IMR-90 (cell line): ENCODE measurements at regions not wholly inside any gene's neighbourhood (a gene's known extent, or its start where the extent isn't known, plus 50 kb on each side); places are given as distances from the start of the nearest gene placed in this dataset.
"Not testable (repeated sequence)": the region's sequence is repeated elsewhere in the genome, so short reads cannot be mapped to it uniquely, and the experiment has no call there.

Experiments
- ATAC-seq: fragments of 200-7000 bp; cut with Tn5 transposase; 2 replicates; pipeline ENCODE4 v1.9.1; 2020; ENCODE audit warnings: low read depth, mild to moderate bottlenecking, moderate library complexity
- BruUV-seq: library from RNA; stranded (reverse); fragments of 400-500 nt; replicated peaks from 2 replicates; lab custom pipeline; 2021; lab: Mats Ljungman, UMichigan
- CTCF ChIA-PET: fragments of 300-600 bp; formaldehyde crosslinking; extraction: SDS; loops from one replicate; lab custom pipeline; 2021; ENCODE audit warnings: antibody characterized with exemption; lab: Yijun Ruan, JAX
- POLR2A ChIA-PET: fragments of 300-600 bp; sonication (Branson Sonifier 250); formaldehyde crosslinking; loops from one replicate; lab custom pipeline; 2022; ENCODE audit warnings: antibody characterized with exemption; ENCODE audit not compliant: unreplicated experiment; lab: Charles Lee
- DNase-seq: peaks from one replicate; pipeline ENCODE4 v3.0.0; 2013
- H2AFZ ChIP-seq: replicated peaks from 2 replicates; pipeline ENCODE3; 2013; ENCODE audit warnings: low read length, mild to moderate bottlenecking; ENCODE audit not compliant: poor library complexity
- H2AK5ac ChIP-seq: 2 replicates; pipeline ENCODE4 v1.6.1; 2013; ENCODE audit warnings: low read depth, low read length, inconsistent platforms
- H2AK9ac ChIP-seq: replicated peaks from 2 replicates; pipeline ENCODE3; 2013; ENCODE audit warnings: mild to moderate bottlenecking, low read depth, low read length, moderate library complexity; ENCODE audit not compliant: poor library complexity
- H2BK120ac ChIP-seq: 2 replicates; pipeline ENCODE4 v1.6.1; 2013; ENCODE audit warnings: low read depth, low read length, inconsistent platforms
- H2BK15ac ChIP-seq: 3 replicates; pipeline ENCODE4 v1.6.1; 2013; ENCODE audit warnings: low read depth, low read length, inconsistent platforms
- H2BK20ac ChIP-seq: 2 replicates; pipeline ENCODE4 v1.6.1; 2013; ENCODE audit warnings: low read depth, mild to moderate bottlenecking, inconsistent platforms, low read length, moderate library complexity
- H2BK5ac ChIP-seq: 2 replicates; pipeline ENCODE4 v1.6.1; 2013; ENCODE audit warnings: mild to moderate bottlenecking, low read depth, low read length, inconsistent platforms; ENCODE audit not compliant: poor library complexity, severe bottlenecking
- H3K14ac ChIP-seq: replicated peaks from 2 replicates; pipeline ENCODE4 v1.6.1; 2013; ENCODE audit warnings: low read depth, low read length, inconsistent platforms
- H3K18ac ChIP-seq: 2 replicates; pipeline ENCODE4 v1.6.1; 2013; ENCODE audit warnings: low read depth, low read length, control low read depth
- H3K23ac ChIP-seq: 2 replicates; pipeline ENCODE4 v1.6.1; 2013; ENCODE audit warnings: low read depth, low read length, inconsistent platforms
- H3K27ac ChIP-seq: 2 replicates; pipeline ENCODE4 v1.5.1; 2013; ENCODE audit warnings: mild to moderate bottlenecking, control low read depth, low read length; ENCODE audit not compliant: insufficient read depth
- H3K27me3 ChIP-seq: 2 replicates; pipeline ENCODE4 v1.6.1; 2013; ENCODE audit warnings: low read length; ENCODE audit not compliant: control insufficient read depth, insufficient read depth
- H3K36me3 ChIP-seq: 2 replicates; pipeline ENCODE4 v1.6.1; 2013; ENCODE audit warnings: low read length, mixed read lengths; ENCODE audit not compliant: control insufficient read depth, insufficient read depth
- H3K4ac ChIP-seq: 2 replicates; pipeline ENCODE4 v1.6.1; 2013; ENCODE audit warnings: low read depth, low read length, inconsistent platforms
- H3K4me1 ChIP-seq: 2 replicates; pipeline ENCODE4 v1.6.1; 2013; ENCODE audit warnings: low read length, mixed read lengths; ENCODE audit not compliant: control insufficient read depth, insufficient read depth
- H3K4me2 ChIP-seq: 2 replicates; pipeline ENCODE4 v1.6.1; 2013; ENCODE audit warnings: low read depth, mild to moderate bottlenecking, control low read depth, low read length, moderate library complexity
- H3K4me3 ChIP-seq: 2 replicates; pipeline ENCODE4 v1.5.1; 2013; ENCODE audit warnings: low read depth, mild to moderate bottlenecking, control low read depth, low read length, moderate library complexity; ENCODE audit not compliant: insufficient read depth
- H3K56ac ChIP-seq: 2 replicates; pipeline ENCODE4 v1.6.1; 2013; ENCODE audit warnings: low read length, inconsistent platforms; ENCODE audit not compliant: insufficient read depth; ENCODE audit errors: extremely low read depth
- H3K79me1 ChIP-seq, 2 experiments: 2 replicates each; pipeline ENCODE4 v1.6.1; 2013; ENCODE audit warnings: low read length in 2 of 2, inconsistent platforms in 1 of 2, low read depth in 1 of 2
- H3K9ac ChIP-seq: 2 replicates; pipeline ENCODE4 v1.6.1; 2013; ENCODE audit warnings: low read depth, low read length, control low read depth
- H3K9me1 ChIP-seq: 2 replicates; pipeline ENCODE4 v1.6.1; 2013; ENCODE audit warnings: low read length, inconsistent platforms; ENCODE audit not compliant: insufficient read depth
- H3K9me3 ChIP-seq: 2 replicates; pipeline ENCODE4 v1.6.1; 2013; ENCODE audit warnings: low read length; ENCODE audit not compliant: control insufficient read depth, insufficient read depth
- H4K20me1 ChIP-seq: 2 replicates; pipeline ENCODE4 v1.6.1; 2013; ENCODE audit warnings: low read length, inconsistent platforms; ENCODE audit not compliant: insufficient read depth
- H4K5ac ChIP-seq: 2 replicates; pipeline ENCODE4 v1.6.1; 2013; ENCODE audit warnings: mild to moderate bottlenecking, low read depth, low read length, control low read depth
- H4K8ac ChIP-seq, 2 experiments: 2 replicates each; pipeline ENCODE4 v1.6.1; 2013; ENCODE audit warnings: low read depth in 2 of 2, low read length in 2 of 2, control low read depth in 1 of 2, inconsistent platforms in 1 of 2
- H4K91ac ChIP-seq: 2 replicates; pipeline ENCODE4 v1.6.1; 2013; ENCODE audit warnings: low read depth, low read length, inconsistent platforms; ENCODE audit not compliant: insufficient read depth
- FOS ChIP-seq: fragments of 150-350 bp; IDR thresholded peaks from 2 replicates; pipeline ENCODE4 v1.6.1; 2016; ENCODE audit warnings: low read depth, low read length
- NFE2L2 ChIP-seq: fragments of 150-350 bp; IDR thresholded peaks from 2 replicates; pipeline ENCODE4 v1.6.1; 2016; ENCODE audit warnings: low read depth, mild to moderate bottlenecking, low read length
- RCOR1 ChIP-seq: IDR thresholded peaks from 2 replicates; pipeline ENCODE4 v1.6.1; 2012; ENCODE audit warnings: mild to moderate bottlenecking, low read length, improper control_type of control experiment; ENCODE audit not compliant: insufficient replicate concordance
- SMC3 ChIP-seq: fragments of 150-350 bp; IDR thresholded peaks from 2 replicates; pipeline ENCODE4 v1.6.1; 2016; ENCODE audit warnings: low read depth, mild to moderate bottlenecking, antibody characterized with exemption, low read length, moderate library complexity
- WGBS, 2 experiments: methylation state at CpG; one replicate each; pipeline versions ENCODE4 v1.1.5 to v1.1.7; 2013; ENCODE audit warnings: missing lambda C conversion rate in 2 of 2; ENCODE audit not compliant: insufficient read length in 1 of 2; ENCODE audit errors: extremely low coverage in 2 of 2; 5-methylcytosine and 5-hydroxymethylcytosine counted together
- dilution Hi-C: fragments of 300-500 bp; cut with HindIII; formaldehyde crosslinking; loops from one replicate; pipeline ENCODE4 v1.14.3; 2018; ENCODE audit warnings: low sequenced_read_pairs; ENCODE audit not compliant: unreplicated experiment
- in situ Hi-C: fragments of 300-500 bp; cut with MboI; formaldehyde crosslinking; loops from 3 replicates; pipeline ENCODE4 v1.14.3; 2019; ENCODE audit warnings: low sequenced_read_pairs, inconsistent platforms, mixed read lengths
- intact Hi-C: fragments of 100-400 bp; cut with micrococcal nuclease; formaldehyde crosslinking; loops from 2 replicates; pipeline ENCODE4 v1.10.0; 2022
- TF ChIP-seq, protein P1 (sequence below): fragments of 150-350 bp; IDR thresholded peaks from 2 replicates; pipeline ENCODE4 v1.6.1; 2017; ENCODE audit warnings: mild to moderate bottlenecking, antibody characterized with exemption, low read length, low read depth

- BruUV-seq, result no TSS peak
- DNase-seq (no peak), ATAC-seq (no peak)
- no peak overlapping the region for H2AFZ ChIP-seq
- H2BK5ac ChIP-seq, result no peak overlapping the region
- no peak overlapping the region for H4K5ac ChIP-seq
- H3K18ac ChIP-seq, result no peak overlapping the region
- no peak overlapping the region for H3K23ac ChIP-seq
- H3K36me3 ChIP-seq, result no peaks in the 10 kb centered on the region
- H2AK5ac ChIP-seq, result no peak overlapping the region
- H4K20me1 ChIP-seq, result no peaks in the 10 kb centered on the region
- H3K27me3 ChIP-seq, result no peaks in the 10 kb centered on the region
- CTCF ChIA-PET, result no interaction called here
- in situ Hi-C loops (no loop called here), intact Hi-C loops (no loop called here), dilution Hi-C loops (no loop called here)
- no peak overlapping the region for H3K4ac ChIP-seq
- H3K27ac ChIP-seq, result no peak overlapping the region
- H2BK120ac ChIP-seq, result no peak overlapping the region
- H3K14ac ChIP-seq, result no peak overlapping the region
- H4K91ac ChIP-seq, result no peak overlapping the region
- no peak overlapping the region for H3K9ac ChIP-seq
- H3K4me3 ChIP-seq, result no peak overlapping the region
- H3K4me1 ChIP-seq, result no peaks in the 10 kb centered on the region
- H4K8ac ChIP-seq, result no peak overlapping the region
- no peak overlapping the region for H2BK20ac ChIP-seq
- H2AK9ac ChIP-seq, result no peak overlapping the region
- no peak overlapping the region for H3K56ac ChIP-seq
- H3K4me2 ChIP-seq, result no peak overlapping the region
- no peaks in the 10 kb centered on the region for H3K9me1 ChIP-seq
- H3K9me3 ChIP-seq, result 0 out of 2 replicates have a peak, but pooled peaks cover 2% of the 10 kb centered on the region
- H2BK15ac ChIP-seq, result no peak overlapping the region
- no peaks in the 10 kb centered on the region for H3K79me1 ChIP-seq
- POLR2A ChIA-PET, result no interaction called here
- no peak for TF ChIP-seq NFE2L2
- TF ChIP-seq SMC3, result no peak
- TF ChIP-seq RCOR1, result no peak
- TF ChIP-seq, protein P1, sequence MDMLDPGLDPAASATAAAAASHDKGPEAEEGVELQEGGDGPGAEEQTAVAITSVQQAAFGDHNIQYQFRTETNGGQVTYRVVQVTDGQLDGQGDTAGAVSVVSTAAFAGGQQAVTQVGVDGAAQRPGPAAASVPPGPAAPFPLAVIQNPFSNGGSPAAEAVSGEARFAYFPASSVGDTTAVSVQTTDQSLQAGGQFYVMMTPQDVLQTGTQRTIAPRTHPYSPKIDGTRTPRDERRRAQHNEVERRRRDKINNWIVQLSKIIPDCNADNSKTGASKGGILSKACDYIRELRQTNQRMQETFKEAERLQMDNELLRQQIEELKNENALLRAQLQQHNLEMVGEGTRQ, result no peak
- TF ChIP-seq FOS, result no peak
Measured at GRCh38 chr1:29607236-29607635, 370.9 kb downstream of the PTPRU start.

- H3K36me3 ChIP-seq, H4K91ac ChIP-seq, intact Hi-C loops, ATAC-seq, H2BK120ac ChIP-seq, H3K4me2 ChIP-seq, H4K5ac ChIP-seq, H3K4ac ChIP-seq, POLR2A ChIA-PET, H3K4me3 ChIP-seq, in situ Hi-C loops, H3K9me3 ChIP-seq, H3K23ac ChIP-seq, H3K4me1 ChIP-seq, BruUV-seq, H3K9ac ChIP-seq, H3K14ac ChIP-seq, H2BK15ac ChIP-seq, dilution Hi-C loops, H3K79me1 ChIP-seq, H2AFZ ChIP-seq, H2AK9ac ChIP-seq, H4K20me1 ChIP-seq, DNase-seq, H3K56ac ChIP-seq, H3K9me1 ChIP-seq, H3K27ac ChIP-seq, H3K18ac ChIP-seq, H2AK5ac ChIP-seq, H2BK5ac ChIP-seq, H3K27me3 ChIP-seq, H4K8ac ChIP-seq, H2BK20ac ChIP-seq: not testable (repeated sequence)
- no CpG with 5 or more reads among the region's 7 CpGs for WGBS, 2 experiments
- CTCF ChIA-PET, result interaction anchor here (0.5 kb wide), 1 partner anchor 105 kb away, joined by 3 read pairs; no protein-coding TSS in a partner anchor
Measured at GRCh38 chr1:29604796-29605195, 368.5 kb downstream of the PTPRU start.
